GM18907 (cell line): ENCODE measurements at regions not wholly inside any gene's neighbourhood (a gene's known extent, or its start where the extent isn't known, plus 50 kb on each side); places are given as distances from the start of the nearest gene placed in this dataset.

ENCODE experiments used
- ATAC-seq: cut with Tn5 transposase; IDR thresholded peaks from one replicate; pipeline ENCODE4 v1.9.1; 2021; ENCODE audit warnings: mild to moderate bottlenecking, moderate library complexity; ENCODE audit not compliant: unreplicated experiment

DNA sequence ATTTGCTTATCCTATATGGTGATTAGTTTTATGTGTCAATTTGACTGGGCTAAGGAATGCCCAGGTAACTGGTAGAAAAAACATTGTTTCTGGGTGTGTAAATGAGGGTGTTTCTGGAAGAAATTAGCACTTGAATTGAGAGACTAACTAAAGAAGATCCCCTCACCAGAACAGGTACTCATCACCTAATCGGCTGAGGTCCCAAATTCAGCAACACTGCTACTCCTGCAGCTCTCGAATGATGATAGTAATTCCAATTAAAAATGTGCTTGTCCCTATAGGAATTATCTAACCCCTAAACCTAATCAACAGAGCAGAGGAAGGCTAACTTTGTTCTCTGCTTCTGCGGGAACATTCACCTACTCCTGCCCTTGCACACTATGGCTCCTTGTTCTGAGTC, 464.5 kb upstream of the CHST9 start:
- ATAC-seq = no peak

DNA sequence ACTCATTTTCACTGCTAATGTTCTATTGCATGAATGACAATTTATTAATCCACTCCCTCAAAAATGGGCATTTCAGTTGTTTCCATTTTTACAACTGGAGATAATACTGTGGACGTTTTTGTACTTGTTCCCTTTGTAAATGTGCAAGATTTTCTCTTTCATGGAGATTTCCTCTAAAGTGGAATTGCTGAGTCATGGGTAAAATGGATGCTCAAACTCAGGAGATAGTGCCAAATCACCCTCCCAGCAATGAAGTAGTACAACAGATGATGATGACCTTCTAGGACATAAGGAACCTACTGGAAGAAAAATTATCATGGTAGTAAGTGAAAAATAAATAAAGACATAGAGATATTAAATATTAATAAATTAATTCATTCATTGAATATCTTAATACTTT, 460.8 kb upstream of the CHST9 start:
- no peak for ATAC-seq

DNA sequence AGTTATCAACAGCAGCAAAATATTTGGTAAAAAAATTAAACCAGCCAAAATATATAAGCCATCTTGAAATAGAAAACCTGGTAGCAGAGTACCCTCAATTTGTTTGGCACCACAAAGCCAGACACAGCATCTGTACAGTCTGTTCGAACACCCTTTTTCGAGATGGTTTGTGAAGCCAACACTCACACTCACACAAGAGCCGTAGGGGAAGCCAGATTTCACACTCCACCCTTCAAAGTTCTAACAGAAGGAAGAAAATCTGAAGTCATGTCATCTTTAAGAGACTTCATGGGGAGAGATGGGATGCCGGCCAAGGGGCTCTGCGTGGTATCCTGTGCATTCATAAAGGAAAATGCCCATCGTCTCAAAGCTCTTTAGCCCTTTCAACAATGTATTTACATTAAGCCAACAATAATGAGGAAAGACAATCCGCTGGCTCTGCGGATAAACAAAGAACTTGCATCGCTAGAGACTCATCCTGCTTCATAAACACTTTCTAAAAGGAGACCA, 451.5 kb upstream of the CHST9 start:
- no peak for ATAC-seq

DNA sequence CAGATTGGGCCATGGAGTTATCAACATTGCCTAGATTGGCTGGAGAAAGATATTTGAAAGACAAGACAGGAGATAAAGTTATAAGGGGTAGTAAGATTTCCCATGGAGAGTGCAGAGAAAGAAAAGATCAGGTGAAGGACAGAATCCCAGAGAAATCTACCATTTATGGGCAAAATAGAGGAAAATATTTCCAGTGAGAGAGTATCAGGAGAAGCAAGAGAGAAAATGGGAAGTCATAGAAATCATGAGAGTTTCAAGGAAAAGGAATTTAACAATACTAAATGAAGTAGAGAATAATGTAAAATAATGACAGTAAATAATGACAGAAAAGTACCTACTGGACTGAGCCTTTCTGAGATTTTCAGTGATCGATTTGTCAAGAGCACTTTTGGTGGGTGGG, 447.6 kb upstream of the CHST9 start:
- no peak for ATAC-seq

DNA sequence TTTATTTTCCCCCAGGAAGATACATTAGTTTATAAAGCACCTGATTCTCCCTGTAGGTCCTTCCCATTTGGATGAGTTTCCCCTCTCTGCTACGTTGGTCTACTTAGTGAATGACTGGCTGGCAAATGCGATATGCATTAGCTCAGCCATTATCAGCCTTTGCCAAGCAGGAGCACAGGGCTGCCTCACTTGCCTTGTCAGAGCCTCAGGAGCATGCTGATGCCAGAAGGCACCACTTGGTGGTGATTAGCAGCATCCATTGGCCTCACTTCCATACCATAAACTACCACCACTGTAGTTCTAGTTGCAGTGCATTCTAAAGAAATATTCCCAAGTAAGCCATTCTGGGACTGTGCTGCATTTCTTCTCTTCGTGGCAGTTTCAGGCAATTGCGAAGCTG, 442.8 kb upstream of the CHST9 start:
- no peak for ATAC-seq

DNA sequence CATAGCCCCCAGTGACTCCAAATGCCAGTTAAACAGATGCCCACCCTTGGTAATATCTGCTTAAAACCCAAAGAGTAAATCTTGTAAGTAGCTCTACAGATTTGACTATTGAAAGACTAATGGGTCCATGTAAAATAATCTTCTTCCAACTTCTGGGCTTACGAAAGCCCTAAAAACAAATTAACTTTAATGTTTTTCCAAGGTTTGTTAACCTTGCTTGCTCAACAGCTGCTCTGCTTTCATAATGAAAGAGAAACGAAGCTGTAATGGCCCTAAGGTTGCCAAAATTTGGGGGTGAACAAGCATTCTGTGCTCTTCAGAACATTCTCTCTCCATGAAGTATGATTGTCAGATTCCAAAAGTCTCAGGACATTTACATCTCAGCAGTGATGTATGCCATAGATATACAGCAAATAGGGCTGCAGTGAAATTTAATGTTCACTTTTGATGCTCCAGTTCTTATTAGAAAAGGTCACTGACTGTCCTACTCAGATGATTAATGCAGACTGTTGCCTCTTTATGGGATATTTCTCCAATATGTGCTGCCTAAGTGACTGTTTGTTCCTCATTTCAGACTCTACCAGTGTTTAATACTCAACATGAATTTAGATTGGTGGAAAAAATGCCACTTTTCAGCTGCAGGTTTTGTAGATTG, 436.3 kb upstream of the CHST9 start:
- no peak for ATAC-seq

DNA sequence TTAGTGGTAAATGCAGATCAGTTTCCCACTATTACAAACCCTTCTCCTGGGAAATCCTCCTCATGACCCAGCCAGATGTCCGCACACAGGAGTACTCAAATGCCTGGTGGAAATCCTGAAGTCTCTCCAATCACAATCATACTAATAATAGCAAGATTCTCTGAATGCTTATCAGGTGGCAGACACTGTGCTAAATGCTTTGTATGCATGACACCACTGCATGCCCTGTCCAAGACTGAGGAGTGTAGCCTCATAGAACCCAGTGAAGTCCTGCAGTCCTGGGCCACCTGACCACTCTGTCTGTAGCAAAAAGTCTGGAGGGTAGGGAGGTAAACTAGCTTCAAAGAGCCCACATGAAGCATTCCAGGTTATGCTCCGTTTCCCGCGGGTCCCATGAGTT, 434.8 kb upstream of the CHST9 start:
- no peak for ATAC-seq

DNA sequence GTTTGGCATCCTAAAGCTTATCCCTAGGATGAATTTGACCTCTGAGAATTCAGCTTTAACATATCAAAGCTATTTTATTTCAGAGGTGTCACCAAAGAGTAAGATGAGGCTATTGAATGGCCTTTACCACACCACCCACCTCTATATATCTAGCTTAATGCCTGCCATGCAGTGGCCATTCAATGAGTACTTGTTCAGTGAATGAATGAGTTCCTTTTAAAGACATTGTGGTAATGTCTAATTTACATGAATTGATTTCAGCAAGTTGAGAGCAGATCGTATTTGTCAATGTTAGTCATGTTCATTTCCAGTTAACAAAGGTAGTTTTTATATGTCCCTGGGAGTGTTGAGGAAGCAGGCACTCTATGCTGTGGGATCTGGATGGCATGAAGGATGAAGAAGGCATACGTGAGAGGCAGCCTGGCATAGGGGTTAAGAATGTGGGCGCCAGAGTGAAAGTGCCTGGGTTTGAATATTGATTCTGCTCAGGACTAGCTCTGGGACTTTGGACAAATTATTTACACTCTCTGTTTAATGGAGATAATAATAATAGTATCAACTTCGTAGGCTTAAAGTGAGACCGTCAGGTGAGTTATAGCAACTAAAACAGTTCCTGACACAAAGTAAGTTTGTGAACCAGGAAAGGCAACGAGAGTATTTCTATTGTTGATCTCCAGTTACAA, 434.1 kb upstream of the CHST9 start:
- ATAC-seq = no peak

DNA sequence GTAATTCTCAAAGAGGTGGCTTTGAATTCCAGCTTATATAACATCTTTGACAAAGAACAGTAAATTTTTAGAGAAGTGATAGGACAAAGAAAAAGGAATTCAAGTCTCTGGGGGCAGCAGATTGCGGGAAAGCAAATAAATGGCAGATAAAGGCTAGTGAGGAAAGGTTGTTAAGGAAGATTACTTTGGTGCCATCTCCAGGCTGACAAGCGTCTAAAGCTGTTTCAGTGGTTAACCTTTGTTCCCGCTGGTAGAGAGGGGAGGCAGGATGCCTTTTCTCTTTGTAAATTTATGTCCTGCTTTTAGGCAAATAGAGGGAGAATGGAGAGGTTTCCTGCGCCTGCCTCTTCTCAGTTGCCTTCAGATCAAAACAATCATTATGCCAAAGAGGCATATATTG, 431.2 kb upstream of the CHST9 start:
- no peak for ATAC-seq

DNA sequence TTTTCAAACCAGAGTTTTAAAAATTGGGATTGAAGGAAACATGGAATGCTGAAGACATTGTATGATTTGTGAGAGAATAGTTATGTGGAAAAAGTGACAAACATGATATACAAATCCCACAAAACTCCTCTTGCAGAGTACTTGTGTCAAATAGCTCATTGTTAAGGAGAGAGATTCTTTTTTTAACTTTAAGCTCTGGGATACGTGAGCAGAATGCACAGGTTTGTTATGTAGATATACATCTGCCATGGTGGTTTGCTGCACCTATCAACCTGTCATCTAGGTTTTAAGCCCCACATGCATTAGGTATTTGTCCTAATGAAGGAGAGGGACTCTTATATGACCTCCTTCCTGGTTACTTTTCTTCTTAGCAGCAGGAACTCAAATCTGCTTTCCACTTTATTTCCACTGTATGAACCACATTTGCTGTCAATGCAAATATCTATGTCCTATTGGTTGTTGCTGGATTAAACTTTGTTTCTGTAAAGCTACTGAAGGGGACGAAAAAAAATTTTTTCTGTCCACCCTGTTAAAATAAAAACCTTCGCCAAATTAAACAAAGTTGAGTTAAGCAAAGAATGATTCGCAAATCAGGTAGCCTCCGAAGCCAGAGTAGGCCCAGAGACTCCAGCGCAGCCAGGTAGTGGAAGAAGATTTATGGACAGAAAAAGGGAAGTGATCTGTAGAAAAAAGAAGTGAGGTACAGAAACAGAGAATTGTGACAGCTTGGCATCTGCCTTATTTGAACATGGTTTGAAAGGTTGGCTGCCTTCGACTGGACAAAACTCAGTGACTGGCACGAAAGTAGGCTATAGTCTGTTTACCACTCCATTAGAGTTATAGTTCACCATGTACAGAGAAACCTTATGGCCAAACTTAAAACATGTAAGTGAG, 430.1 kb upstream of the CHST9 start:
- no peak for ATAC-seq

DNA sequence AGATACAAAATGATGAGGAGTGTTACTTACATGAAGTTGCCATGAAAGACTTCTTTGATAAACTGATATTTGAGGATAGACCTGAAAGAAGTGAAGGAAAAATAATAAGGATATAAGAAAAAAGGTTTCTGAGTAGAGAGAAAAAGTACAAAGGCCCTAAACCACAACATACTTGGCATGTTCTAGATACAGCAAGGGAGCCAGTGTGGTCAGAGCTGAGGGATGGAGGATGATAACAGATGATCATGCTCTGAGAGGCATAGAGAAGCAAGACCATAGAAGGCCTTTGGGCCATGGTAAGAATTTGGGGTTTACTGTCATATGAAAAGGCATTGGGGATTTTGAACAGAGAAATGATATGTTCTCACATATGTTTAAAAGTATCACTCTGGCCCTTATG, 424.1 kb upstream of the CHST9 start:
- no peak for ATAC-seq

DNA sequence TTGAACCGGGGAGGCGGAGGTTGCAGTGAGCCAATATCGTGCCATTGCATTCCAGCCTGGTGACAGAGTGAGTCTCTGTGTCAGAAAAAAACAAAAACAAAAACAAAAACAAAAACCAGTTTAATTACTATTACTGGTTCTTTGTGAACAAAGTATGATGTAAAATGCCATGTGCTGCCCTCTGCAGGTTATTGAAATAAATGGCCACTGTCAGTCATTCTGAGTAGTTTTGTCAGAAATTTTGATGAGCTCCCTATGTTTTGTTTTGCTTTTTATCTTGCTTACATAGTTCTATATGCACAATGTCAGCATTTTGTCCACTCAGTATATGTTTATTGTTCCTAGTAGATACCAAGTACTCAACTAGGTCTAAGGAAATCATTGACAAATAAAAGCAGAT, 423.6 kb upstream of the CHST9 start:
- no peak for ATAC-seq

DNA sequence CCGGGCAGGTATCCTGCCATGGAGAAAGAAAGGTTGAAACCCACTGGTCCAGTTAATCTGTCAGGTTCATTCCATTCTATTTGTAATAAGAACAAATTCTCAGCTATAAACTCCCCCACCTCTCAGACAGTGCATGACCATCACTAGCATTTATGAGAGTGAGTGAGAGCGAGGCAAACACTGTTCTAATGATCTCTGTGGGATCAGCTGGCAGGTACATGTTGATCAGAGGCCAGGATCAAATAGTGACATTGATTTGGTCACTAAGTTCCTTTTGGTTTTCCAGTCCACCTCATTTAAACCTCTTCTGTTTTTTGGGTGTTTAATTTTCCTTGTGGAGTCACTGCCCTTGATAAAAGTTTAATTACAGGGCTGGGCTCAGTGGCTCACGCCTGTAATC, 423.1 kb upstream of the CHST9 start:
- ATAC-seq = no peak

DNA sequence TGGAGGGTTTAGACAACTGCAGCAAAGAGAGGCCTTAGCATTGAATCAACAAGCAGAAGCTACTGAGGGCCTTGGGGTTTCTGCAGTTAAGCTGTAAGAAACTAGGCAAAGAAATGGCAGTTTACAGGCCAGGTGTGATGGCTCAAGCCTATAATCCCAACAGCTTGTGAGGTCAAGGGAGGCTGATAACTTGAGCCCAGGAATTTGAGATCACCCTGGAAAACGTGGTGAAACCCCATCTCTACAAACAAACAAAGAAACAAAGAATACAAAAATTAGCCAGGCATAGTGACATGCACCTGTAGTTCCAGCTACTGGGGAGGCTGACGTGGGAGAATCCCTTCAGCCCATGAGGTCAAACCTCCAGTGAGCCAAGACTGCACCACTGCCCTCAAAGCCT, 421.6 kb upstream of the CHST9 start:
- no peak for ATAC-seq

DNA sequence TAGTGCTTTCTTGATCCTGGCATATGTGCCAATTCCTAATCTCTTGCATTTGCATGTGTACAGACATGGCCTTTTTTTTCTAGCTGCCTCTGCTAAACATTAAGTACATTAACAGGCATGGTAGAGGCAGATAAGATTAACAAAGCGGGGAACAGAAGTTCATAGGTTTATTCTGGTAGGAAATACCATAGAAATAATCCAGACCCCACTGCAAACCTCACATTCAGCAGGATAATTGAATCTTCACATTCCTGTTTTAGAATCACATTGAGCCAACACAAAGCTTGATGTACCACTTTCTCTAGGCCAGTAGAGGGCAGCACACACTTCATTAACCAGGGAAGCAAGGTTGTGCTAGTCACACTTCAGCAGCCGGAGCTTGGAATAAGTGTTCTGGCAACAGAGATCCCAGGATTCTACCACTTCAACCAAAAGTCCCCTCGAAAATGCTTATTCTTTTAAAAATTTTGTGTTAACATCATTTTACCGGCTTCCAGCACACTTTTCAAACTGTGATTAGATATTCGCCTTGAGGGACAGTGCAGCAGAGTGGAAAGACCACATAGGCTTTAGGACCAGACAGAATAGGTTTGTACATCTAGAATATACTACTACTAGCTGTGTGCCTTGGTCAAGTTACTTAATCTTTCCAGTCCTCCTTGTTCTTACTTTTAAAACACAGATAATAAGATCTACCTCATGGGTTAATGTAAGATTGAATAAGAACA, 420.2 kb upstream of the CHST9 start:
- ATAC-seq = peak; percentile 82

DNA sequence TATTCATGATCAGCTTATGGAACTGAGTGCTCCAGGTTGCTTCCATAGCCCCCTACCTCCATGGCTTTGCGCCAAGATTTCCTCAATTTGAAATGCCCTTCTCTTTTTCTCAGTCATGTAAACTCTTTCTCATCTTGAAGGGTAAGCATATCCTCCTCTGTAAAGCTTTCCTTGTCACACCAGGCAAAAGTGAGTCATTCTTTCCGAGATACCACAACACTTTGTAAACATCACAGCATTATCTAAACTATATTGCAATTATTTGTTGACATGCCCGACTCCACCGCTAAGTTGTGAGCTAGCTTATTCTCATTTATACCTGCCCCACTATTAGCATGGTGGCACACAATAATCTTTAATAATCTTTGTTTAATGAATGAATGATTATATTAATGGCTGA, 419.5 kb upstream of the CHST9 start:
- no peak for ATAC-seq

DNA sequence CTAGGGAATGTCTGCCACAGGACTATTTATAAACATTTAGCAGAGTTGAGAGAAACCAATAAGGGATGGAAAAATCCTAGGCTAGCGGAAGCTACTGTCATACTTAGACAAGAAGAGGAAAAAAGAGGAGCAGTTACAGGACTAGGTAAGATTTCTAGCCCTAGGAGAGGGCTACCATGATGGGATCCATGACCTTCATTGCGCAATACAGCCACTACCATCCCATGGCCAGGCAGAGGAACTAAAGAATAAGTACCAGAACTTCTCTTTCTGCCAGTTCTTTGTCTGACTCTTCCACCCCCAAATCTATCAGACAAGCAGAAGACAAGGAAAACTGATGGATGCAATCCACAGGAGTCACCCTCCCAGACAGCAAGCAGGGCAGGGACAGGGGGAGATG, 417.0 kb upstream of the CHST9 start:
- no peak for ATAC-seq

DNA sequence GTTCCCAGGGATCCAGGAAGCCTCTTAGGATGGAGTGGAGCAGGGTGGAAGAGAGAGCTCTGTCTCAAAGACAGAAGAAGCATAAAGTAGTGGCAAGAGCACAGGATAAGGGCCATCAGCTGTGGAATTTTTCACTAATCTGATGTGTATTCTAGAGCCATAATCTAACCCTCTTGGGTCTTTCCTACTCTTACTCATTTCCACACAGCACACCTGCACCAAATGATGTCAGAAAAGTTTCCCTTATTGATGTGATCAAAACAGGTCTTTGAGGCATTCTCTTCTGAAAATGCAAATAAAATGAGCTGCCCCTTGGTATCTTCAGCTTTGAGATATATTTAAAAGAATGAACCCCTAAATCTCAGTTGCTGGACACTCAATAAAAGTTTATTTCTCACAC, 415.1 kb upstream of the CHST9 start:
- peak; percentile 61 for ATAC-seq

DNA sequence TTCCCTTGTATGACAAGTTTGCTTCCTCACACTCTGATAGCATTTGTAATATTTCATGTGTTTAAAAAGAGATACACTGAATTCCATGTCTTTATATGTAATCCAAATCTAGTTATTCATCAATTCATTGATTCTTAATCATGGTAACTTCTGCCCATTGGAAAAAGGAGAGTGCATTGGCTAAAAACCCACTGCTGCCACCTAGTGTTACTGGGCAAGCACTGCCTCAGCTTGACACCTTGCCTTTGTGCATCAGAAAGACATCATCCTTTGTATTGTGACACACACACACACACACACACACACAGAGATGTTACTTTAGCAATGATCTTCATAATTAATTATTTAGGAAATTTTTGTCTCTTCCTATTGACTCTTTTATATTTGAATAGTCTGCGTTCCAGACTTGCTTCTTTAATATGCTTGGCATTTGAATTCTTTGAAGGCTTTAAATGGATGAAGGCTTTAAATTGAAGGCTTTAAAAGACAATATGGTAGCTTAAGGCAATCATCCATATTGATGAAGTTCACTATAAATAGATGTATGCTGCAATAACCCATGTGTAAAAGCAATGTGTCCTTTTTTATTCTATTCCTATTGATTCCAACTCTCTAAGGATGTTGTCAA, 414.2 kb upstream of the CHST9 start:
- peak; percentile 77 for ATAC-seq

DNA sequence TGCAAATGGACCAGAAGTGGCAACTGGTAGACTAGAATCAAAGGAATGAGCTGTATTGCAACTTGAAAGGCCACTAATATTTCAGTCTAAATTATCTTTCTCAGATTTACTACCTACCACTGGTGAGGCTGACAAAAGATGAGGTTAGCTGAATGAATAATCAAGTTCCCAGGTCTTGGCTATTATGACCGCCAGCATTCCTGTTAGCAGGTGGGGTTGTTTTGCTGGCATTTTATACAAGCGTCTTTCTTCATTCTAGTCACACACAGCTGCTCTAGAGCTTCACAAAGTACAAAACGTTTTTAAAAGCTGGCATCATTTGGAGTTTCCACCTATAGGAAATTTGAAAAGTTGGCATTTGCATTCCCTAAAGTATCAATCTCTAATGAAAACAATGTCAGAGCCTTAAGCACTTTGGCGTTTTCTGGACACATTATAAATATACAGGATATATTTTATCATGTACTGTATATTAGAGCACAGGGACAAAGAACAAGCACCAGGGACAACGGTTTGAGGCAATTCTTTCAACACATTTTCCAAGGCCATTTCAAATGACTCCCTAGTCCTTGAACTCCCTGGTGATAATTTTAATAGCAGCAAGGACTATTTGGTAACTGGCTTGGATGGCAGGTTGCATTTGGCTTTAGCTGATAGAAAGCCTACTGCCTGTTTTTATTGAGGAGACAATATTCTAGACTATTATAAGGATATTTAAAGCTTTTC, 410.2 kb upstream of the CHST9 start:
- ATAC-seq = no peak
